OCI-LY3 (cell line): ENCODE measurements at regions not wholly inside any gene's neighbourhood (a gene's known extent, or its start where the extent isn't known, plus 50 kb on each side); places are given as distances from the start of the nearest gene placed in this dataset.

Source experiments
- H2AFZ ChIP-seq: fragments of 200-600, 300-600 bp; shearing (Covaris generic); 2 replicates; pipeline ENCODE4 v1.6.0; 2014; ENCODE audit warnings: antibody characterized with exemption, low read depth, low read length
- H3K27ac ChIP-seq: fragments of 200-600, 300-600 bp; sonication (generic); 2 replicates; pipeline ENCODE4 v1.5.1; 2014; ENCODE audit warnings: mild to moderate bottlenecking, low read length, moderate library complexity, mixed read lengths
- H3K27me3 ChIP-seq: fragments of 200-600, 300-600 bp; sonication (generic); 2 replicates; pipeline ENCODE4 v1.6.1; 2014; ENCODE audit warnings: low read depth, low read length, mixed read lengths
- H3K36me3 ChIP-seq: fragments of 200-600, 300-600 bp; sonication (generic); replicated peaks from 2 replicates; pipeline ENCODE3; 2014; ENCODE audit warnings: low read depth, low read length, mixed read lengths
- H3K4me1 ChIP-seq: fragments of 300-600, 200-600 bp; sonication (generic); 2 replicates; pipeline ENCODE4 v1.6.1; 2014; ENCODE audit warnings: low read length, mixed read lengths
- H3K4me2 ChIP-seq: fragments of 200-600, 300-600 bp; sonication (generic); 2 replicates; pipeline ENCODE4 v1.6.1; 2014; ENCODE audit warnings: low read length, mixed read lengths
- H3K4me3 ChIP-seq: fragments of 300-600, 200-600 bp; sonication (generic); 2 replicates; pipeline ENCODE4 v1.5.1; 2014; ENCODE audit warnings: antibody characterized with exemption, mild to moderate bottlenecking, low read length, moderate library complexity
- H3K79me2 ChIP-seq: fragments of 300-600, 200-600 bp; shearing (Covaris generic); 2 replicates; pipeline ENCODE4 v1.6.1; 2014; ENCODE audit warnings: mild to moderate bottlenecking, low read length, mixed read lengths
- H3K9ac ChIP-seq: fragments of 300-600, 200-600 bp; shearing (Covaris generic); 2 replicates; pipeline ENCODE4 v1.6.0; 2014; ENCODE audit warnings: mild to moderate bottlenecking, low read length, moderate library complexity
- H3K9me3 ChIP-seq: fragments of 200-600, 300-600 bp; shearing (Covaris generic); 2 replicates; pipeline ENCODE4 v1.6.1; 2014; ENCODE audit warnings: low read length, mixed read lengths; ENCODE audit not compliant: insufficient read depth
- H4K20me1 ChIP-seq: fragments of 200-600, 300-600 bp; sonication (generic); 2 replicates; pipeline ENCODE4 v1.6.1; 2016; ENCODE audit warnings: low read length, mixed read lengths; ENCODE audit not compliant: insufficient read depth
- EZH2phosphoT487 ChIP-seq: fragments of 200-600 bp; shearing (Covaris generic); IDR thresholded peaks from 2 replicates; pipeline ENCODE4 v1.6.1; 2018; ENCODE audit warnings: antibody characterized with exemption, mixed run types, low read depth
- TF ChIP-seq, protein P1 (sequence below): fragments of 200-600, 300-600 bp; sonication (generic); IDR thresholded peaks from 2 replicates; pipeline ENCODE4 v1.5.1; 2014; ENCODE audit warnings: antibody characterized with exemption, low read length, low read depth

DNA sequence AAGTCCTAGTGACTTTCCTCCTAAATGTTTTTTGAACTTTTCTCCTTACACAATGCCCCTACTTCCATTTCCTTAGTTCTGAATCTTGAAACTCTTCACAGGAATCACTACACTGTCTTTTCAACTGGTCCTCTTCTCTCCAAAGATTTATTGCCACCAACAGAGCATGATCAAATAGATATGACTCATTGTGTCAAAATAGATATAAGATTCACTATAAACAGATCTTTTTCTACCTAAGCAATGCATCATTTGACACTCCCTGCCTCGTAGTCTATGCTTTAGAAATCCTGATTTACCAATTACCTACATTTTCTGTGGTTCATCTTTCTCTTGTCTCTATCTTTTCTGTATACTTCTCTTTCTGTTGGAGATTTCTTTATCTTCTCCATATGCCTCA, 789.6 kb upstream of the SLIT2 start:
- H4K20me1 ChIP-seq, result no peaks in the 10 kb centered on the region
- TF ChIP-seq, protein P1, sequence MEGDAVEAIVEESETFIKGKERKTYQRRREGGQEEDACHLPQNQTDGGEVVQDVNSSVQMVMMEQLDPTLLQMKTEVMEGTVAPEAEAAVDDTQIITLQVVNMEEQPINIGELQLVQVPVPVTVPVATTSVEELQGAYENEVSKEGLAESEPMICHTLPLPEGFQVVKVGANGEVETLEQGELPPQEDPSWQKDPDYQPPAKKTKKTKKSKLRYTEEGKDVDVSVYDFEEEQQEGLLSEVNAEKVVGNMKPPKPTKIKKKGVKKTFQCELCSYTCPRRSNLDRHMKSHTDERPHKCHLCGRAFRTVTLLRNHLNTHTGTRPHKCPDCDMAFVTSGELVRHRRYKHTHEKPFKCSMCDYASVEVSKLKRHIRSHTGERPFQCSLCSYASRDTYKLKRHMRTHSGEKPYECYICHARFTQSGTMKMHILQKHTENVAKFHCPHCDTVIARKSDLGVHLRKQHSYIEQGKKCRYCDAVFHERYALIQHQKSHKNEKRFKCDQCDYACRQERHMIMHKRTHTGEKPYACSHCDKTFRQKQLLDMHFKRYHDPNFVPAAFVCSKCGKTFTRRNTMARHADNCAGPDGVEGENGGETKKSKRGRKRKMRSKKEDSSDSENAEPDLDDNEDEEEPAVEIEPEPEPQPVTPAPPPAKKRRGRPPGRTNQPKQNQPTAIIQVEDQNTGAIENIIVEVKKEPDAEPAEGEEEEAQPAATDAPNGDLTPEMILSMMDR, result no peak
- TF ChIP-seq EZH2phosphoT487, result no peak
- no peak overlapping the region for H3K4me3 ChIP-seq
- no peaks in the 10 kb centered on the region for H3K27me3 ChIP-seq
- no peaks in the 10 kb centered on the region for H3K79me2 ChIP-seq
- no peak overlapping the region for H3K4me2 ChIP-seq
- no peak overlapping the region for H3K27ac ChIP-seq
- H2AFZ ChIP-seq, result no peak overlapping the region
- H3K9ac ChIP-seq, result no peak overlapping the region
- H3K36me3 ChIP-seq, result no peaks in the 10 kb centered on the region
- peaks cover 12% of the 10 kb centered on the region for H3K4me1 ChIP-seq
- no peaks in the 10 kb centered on the region for H3K9me3 ChIP-seq

DNA sequence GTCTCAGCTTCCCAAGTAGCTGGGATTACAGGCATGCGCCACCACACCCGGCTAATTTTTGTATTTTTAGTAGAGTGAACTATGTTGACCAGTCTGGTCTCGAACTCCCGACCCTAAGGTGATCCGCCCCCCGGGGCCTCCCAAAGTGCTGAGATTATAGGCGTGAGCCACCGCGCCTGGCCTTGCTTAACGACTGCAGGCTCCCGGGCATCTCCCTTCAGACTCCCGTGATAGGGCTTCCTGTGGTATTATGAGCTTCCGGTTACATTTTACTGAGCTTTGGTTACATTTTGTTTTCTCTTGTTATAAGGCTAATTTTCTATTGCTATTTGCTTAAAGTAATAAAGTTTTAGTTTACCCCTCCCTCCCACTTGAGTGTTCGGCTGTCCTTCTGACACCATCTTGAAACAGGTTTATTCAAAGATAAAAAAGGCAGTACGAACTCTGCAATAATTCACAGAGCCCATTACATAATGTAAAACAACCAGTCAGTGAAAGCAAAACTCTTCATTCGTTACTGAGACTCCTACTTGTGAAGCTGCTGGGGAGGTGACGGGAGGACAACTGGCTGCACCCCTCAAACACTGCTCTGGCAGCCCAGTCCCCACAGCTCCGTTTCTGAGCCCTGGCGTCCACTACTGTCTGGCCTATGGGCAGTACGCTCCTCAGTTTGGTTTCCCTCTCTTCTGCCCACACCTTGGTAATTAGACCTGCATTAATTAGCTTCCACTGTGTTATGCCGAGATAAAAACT, 795.7 kb upstream of the SLIT2 start:
- H2AFZ ChIP-seq, result no peak overlapping the region
- H3K4me2 ChIP-seq, result no peak overlapping the region

DNA sequence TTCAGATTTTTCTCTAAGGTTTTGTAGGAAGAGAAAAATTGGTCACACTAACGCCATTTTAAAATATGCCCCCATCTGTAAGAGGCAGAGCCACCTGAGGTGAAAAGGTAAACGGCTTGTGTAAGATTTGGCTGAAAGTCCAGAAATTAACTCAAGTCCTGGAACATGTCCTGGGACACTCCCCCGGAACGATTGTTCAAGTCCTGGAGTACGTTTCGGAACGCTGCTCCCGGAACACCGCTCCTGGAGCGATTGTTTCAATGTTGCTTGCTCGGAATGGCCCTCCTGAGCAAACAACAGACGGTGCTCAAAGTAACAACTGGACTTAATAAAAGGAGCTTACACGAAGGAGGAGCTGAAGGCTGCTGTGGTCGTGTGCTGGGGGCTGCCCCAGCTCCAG, 796.5 kb upstream of the SLIT2 start:
- no peaks in the 10 kb centered on the region for H3K36me3 ChIP-seq
- no peak overlapping the region for H2AFZ ChIP-seq
- no peaks in the 10 kb centered on the region for H3K27me3 ChIP-seq
- no peak overlapping the region for H3K4me2 ChIP-seq
- no peaks in the 10 kb centered on the region for H3K79me2 ChIP-seq
- H3K4me3 ChIP-seq, result no peak overlapping the region
- H3K9me3 ChIP-seq, result no peaks in the 10 kb centered on the region
- no peaks in the 10 kb centered on the region for H4K20me1 ChIP-seq
- H3K4me1 ChIP-seq, result no peaks in the 10 kb centered on the region
- H3K27ac ChIP-seq, result no peak overlapping the region
- no peak for TF ChIP-seq EZH2phosphoT487
- TF ChIP-seq, protein P1, result no peak
- H3K9ac ChIP-seq, result no peak overlapping the region

More for the DNA sequence above, 795.7 kb upstream of the SLIT2 start:
- TF ChIP-seq EZH2phosphoT487, result no peak
- TF ChIP-seq, protein P1, result no peak
- Histone ChIP-seq H3K9me3 (no peaks in the 10 kb centered on the region), H3K27me3 (no peaks in the 10 kb centered on the region), H4K20me1 (no peaks in the 10 kb centered on the region), H3K4me3 (no peak overlapping the region), H3K79me2 (no peaks in the 10 kb centered on the region), H3K27ac (no peak overlapping the region), H3K36me3 (no peaks in the 10 kb centered on the region), H3K4me1 (no peaks in the 10 kb centered on the region), H3K9ac (no peak overlapping the region)

DNA sequence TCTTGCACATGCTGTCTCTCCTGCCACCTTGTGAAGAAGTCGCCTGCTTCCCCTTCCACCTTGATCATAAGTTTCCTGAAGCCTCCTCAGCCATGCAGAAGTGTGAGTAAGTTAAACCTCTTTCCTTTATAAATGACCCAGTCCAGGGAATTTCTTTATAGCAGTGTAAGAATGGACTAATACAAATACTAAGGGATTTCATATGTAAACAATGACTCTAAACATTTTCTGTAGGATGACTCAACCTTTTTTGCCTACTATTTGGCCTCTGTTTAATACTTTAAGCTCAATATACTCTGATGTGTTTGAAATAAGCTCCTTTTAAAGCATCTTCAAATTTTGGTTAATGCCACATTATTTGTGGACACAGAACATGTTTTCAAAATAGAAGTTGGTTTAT, 813.5 kb upstream of the SLIT2 start:
- Histone ChIP-seq H3K27ac (no peak overlapping the region), H3K9me3 (no peaks in the 10 kb centered on the region), H3K4me3 (no peak overlapping the region), H3K4me1 (no peaks in the 10 kb centered on the region), H3K4me2 (no peak overlapping the region), H3K79me2 (no peaks in the 10 kb centered on the region), H3K36me3 (no peaks in the 10 kb centered on the region), H3K9ac (no peak overlapping the region), H4K20me1 (no peaks in the 10 kb centered on the region), H2AFZ (no peak overlapping the region), H3K27me3 (no peaks in the 10 kb centered on the region)
- no peak for TF ChIP-seq EZH2phosphoT487
- TF ChIP-seq, protein P1, result no peak
